ENCODE measurements at regions not wholly inside any gene's neighbourhood (a gene's known extent, or its start where the extent isn't known, plus 50 kb on each side); places are given as distances from the start of the nearest gene placed in this dataset.
"Not testable (repeated sequence)": the region's sequence is repeated elsewhere in the genome, so short reads cannot be mapped to it uniquely, and the experiment has no call there.

DNA sequence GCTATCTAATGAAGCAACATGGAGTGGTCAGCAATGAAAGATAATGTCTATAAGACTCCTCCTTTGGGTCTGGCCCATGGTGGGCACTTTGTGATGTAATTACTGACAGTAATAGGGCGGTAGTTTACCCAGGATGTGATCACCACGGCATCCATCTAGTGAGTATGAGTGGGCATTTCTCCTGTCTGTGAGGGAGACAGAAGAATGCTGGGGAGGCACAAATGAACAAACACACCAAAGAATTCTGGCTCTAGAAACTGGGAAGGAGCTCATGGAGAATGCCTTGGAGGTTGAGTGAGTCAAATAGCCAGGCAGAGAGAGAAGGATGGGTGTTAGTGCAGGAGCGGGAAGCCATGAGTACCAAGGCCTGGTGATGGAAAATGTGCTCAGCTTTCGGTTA, 217.5 kb downstream of the WNT5A start:
- Mint-ChIP-seq H3K27ac (ENCODE audit: unreplicated experiment) (no peak overlapping the region), H3K4me3 (ENCODE audit: unreplicated experiment) (no peak overlapping the region), H3K4me1 (ENCODE audit: unreplicated experiment) (peaks cover 30% of the 10 kb centered on the region), H3K36me3 (ENCODE audit: low read depth, unreplicated experiment) (no peaks in the 10 kb centered on the region), H3K9me3 (ENCODE audit: unreplicated experiment) (no peaks in the 10 kb centered on the region), H3K27me3 (ENCODE audit: unreplicated experiment) (no peaks in the 10 kb centered on the region)
- TF ChIP-seq, protein P1, sequence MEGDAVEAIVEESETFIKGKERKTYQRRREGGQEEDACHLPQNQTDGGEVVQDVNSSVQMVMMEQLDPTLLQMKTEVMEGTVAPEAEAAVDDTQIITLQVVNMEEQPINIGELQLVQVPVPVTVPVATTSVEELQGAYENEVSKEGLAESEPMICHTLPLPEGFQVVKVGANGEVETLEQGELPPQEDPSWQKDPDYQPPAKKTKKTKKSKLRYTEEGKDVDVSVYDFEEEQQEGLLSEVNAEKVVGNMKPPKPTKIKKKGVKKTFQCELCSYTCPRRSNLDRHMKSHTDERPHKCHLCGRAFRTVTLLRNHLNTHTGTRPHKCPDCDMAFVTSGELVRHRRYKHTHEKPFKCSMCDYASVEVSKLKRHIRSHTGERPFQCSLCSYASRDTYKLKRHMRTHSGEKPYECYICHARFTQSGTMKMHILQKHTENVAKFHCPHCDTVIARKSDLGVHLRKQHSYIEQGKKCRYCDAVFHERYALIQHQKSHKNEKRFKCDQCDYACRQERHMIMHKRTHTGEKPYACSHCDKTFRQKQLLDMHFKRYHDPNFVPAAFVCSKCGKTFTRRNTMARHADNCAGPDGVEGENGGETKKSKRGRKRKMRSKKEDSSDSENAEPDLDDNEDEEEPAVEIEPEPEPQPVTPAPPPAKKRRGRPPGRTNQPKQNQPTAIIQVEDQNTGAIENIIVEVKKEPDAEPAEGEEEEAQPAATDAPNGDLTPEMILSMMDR (IDR thresholded peaks at IDR 0.05; ENCODE audit: unreplicated experiment), result no peak
- no peak for DNase-seq (ENCODE audit: low spot score)

DNA sequence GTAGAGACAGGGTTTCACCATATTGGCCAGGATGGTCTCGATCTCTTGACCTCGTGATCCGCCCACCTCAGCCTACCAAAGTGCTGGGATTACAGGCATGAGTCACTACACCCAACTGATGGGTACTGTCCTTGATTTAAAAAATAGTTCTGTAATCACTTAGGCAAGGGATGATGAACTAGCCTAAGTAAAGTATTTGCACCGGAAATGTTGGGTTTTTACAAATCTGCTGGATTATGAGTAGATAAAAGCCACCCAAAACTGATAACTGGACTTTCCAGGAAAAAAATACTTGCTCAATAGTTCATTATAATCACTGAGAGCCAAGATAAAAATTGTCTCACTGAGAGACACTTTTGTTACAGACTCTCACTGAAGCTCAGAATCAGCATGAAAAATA, 218.0 kb downstream of the WNT5A start:
- no peak for DNase-seq (ENCODE audit: low spot score)
- Mint-ChIP-seq H3K9me3 (ENCODE audit: unreplicated experiment) (no peaks in the 10 kb centered on the region), H3K27ac (ENCODE audit: unreplicated experiment) (no peak overlapping the region), H3K4me1 (ENCODE audit: unreplicated experiment) (peaks cover 30% of the 10 kb centered on the region), H3K27me3 (ENCODE audit: unreplicated experiment) (no peaks in the 10 kb centered on the region), H3K4me3 (ENCODE audit: unreplicated experiment) (no peak overlapping the region), H3K36me3 (ENCODE audit: low read depth, unreplicated experiment) (no peaks in the 10 kb centered on the region)
- TF ChIP-seq, protein P1 (IDR thresholded peaks at IDR 0.05; ENCODE audit: unreplicated experiment), result no peak

DNA sequence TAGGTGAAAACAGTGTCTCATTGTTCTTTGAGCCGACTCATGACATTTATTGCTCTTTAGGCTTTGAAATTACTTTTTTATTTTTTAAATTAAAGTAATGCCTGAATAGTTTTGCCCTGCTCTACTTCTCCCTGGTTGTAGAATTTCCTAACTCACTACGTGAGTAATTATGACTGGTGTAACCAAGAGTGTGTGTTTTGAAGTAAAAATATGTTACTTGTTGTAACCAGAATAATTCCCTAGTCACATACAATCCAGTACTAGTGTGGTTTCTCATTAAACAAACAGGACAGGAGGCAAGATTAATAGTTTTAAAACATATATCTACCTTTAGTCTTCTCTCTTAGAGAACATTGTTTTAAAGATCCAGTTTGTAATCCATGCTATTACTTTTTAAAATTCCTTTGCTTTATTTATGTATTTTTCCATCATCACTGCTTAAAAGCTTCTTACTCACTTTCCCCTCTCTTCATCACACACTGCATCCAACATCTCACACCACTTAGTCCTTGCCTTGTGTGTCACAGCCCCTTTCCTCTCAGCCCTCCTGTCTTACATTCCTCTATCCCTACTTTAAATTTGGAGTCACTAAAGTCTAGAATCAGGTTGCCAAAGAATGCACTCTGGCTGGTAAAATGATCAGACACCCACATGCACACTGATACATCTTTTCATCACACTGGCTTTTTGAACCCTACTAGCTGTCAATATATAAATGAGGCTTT, 219.7 kb downstream of the WNT5A start:
- Mint-ChIP-seq H3K4me3 (ENCODE audit: unreplicated experiment) (no peak overlapping the region), H3K36me3 (ENCODE audit: low read depth, unreplicated experiment) (no peaks in the 10 kb centered on the region), H3K27me3 (ENCODE audit: unreplicated experiment) (no peaks in the 10 kb centered on the region), H3K4me1 (ENCODE audit: unreplicated experiment) (peaks cover 19% of the 10 kb centered on the region), H3K27ac (ENCODE audit: unreplicated experiment) (no peak overlapping the region), H3K9me3 (ENCODE audit: unreplicated experiment) (no peaks in the 10 kb centered on the region)
- TF ChIP-seq, protein P1 (IDR thresholded peaks at IDR 0.05; ENCODE audit: unreplicated experiment), result no peak
- no peak for DNase-seq (ENCODE audit: low spot score)

DNA sequence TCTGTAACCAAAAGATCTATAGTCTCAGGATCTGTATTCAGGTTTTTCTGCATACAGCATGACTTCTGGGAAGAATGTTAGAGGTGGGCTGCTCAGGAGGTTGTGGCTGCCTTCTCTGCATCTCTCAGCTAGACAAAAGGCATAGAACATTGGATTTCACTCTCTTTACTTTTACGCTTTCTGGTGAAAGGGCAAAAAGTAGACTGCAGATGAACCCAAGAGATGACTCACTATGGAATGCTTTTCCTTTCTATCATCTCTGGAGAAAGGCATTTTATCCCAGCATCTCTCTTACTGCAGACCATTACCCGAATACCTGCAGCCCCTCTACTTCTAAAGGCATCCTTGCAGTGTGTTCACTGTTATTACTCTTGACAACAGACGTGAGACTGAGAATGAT, 222.2 kb downstream of the WNT5A start:
- TF ChIP-seq, protein P1 (IDR thresholded peaks at IDR 0.05; ENCODE audit: unreplicated experiment), result no peak
- Mint-ChIP-seq H3K9me3 (ENCODE audit: unreplicated experiment) (no peaks in the 10 kb centered on the region), H3K4me1 (ENCODE audit: unreplicated experiment) (no peaks in the 10 kb centered on the region), H3K4me3 (ENCODE audit: unreplicated experiment) (no peak overlapping the region), H3K27ac (ENCODE audit: unreplicated experiment) (no peak overlapping the region), H3K27me3 (ENCODE audit: unreplicated experiment) (no peaks in the 10 kb centered on the region), H3K36me3 (ENCODE audit: low read depth, unreplicated experiment) (no peaks in the 10 kb centered on the region)
- DNase-seq (ENCODE audit: low spot score), result no peak

DNA sequence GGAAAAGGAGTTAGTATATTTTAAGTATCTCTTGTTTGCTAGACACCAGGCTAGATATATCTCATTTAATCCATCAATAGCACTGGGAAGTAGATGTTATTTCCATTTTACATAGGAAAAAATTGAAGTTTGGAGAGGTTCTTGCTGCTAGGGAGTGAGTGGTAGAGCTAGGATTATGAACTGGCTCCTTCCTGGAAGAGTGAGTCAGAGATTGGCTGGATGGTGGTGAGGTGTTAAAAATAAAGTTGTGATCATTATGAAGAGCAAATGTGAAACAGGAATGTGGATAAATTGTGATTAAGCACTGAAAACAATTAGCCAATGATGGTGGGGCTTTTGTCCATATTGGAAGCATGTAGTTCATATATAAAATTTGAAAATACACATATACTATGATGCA, 234.2 kb downstream of the WNT5A start:
- Mint-ChIP-seq H3K9me3 (ENCODE audit: unreplicated experiment) (peaks cover 4% of the 10 kb centered on the region), H3K36me3 (ENCODE audit: low read depth, unreplicated experiment) (peaks cover 5% of the 10 kb centered on the region), H3K27me3 (ENCODE audit: unreplicated experiment) (peaks cover 2% of the 10 kb centered on the region), H3K4me1 (ENCODE audit: unreplicated experiment) (no peaks in the 10 kb centered on the region), H3K4me3 (ENCODE audit: unreplicated experiment) (no peak overlapping the region), H3K27ac (ENCODE audit: unreplicated experiment) (no peak overlapping the region)
- no peak for DNase-seq (ENCODE audit: low spot score)
- TF ChIP-seq, protein P1 (IDR thresholded peaks at IDR 0.05; ENCODE audit: unreplicated experiment), result no peak

DNA sequence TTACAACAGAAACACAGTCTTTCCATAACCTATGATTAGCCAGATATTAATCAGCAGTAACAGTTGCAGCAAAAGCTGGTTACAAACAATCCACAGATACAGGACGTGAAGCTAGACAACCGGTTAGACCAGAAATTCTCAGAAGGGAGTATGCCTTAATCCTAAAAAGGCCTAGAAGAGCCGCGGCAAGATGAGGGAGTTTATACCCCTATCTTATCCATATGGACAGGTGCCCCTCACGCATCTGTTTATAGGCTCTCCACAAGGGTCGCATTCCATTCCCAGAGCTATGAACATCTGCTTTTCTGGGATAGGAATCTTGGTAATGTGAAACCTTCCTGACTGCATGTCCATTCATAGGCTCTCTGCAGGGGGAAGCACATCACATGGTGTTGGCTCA, 237.9 kb downstream of the WNT5A start:
- not testable (repeated sequence) for DNase-seq (ENCODE audit: low spot score); H3K9me3 Mint-ChIP-seq (ENCODE audit: unreplicated experiment); H3K27ac Mint-ChIP-seq (ENCODE audit: unreplicated experiment); H3K36me3 Mint-ChIP-seq (ENCODE audit: low read depth, unreplicated experiment); H3K4me1 Mint-ChIP-seq (ENCODE audit: unreplicated experiment); H3K27me3 Mint-ChIP-seq (ENCODE audit: unreplicated experiment); H3K4me3 Mint-ChIP-seq (ENCODE audit: unreplicated experiment)
